H1 (cell line): ENCODE measurements at regions not wholly inside any gene's neighbourhood (a gene's known extent, or its start where the extent isn't known, plus 50 kb on each side); places are given as distances from the start of the nearest gene placed in this dataset.

Source experiments
- CTCF ChIA-PET: fragments of 300-600 bp; sonication (Branson Sonifier 250); formaldehyde crosslinking; loops from one replicate; lab custom pipeline; 2021; ENCODE audit not compliant: partially characterized antibody; lab: Charles Lee
- POLR2A ChIA-PET: fragments of 300-600 bp; sonication (Branson Sonifier 250); formaldehyde crosslinking; loops from one replicate; lab custom pipeline; 2021; ENCODE audit warnings: inconsistent platforms; ENCODE audit not compliant: partially characterized antibody; lab: Charles Lee
- DNase-seq, 2 experiments: peaks; one replicate each; pipeline versions ENCODE4 v3.0.0 to v3.0.0-alpha.2; 2010 to 2022; ENCODE audit warnings: low spot score in 2 of 2, low read depth in 1 of 2, mixed read lengths in 1 of 2
- FAIRE-seq: peaks from 2 replicates; lab custom pipeline; 2011; peaks lifted over from hg19 to GRCh38; lab: Jason Lieb, UNC
- H2AFZ ChIP-seq: 2 replicates; pipeline ENCODE4 v1.8.1; 2012; ENCODE audit warnings: low read length, inconsistent platforms
- H2AK5ac ChIP-seq: 2 replicates; pipeline ENCODE4 v1.6.1; 2013; ENCODE audit warnings: low read depth, low read length
- H2BK120ac ChIP-seq: replicated peaks from 2 replicates; pipeline ENCODE3; 2013; ENCODE audit warnings: low read depth, low read length, inconsistent platforms
- H2BK12ac ChIP-seq: 2 replicates; pipeline ENCODE4 v1.6.1; 2013; ENCODE audit warnings: low read depth, low read length
- H2BK15ac ChIP-seq: 2 replicates; pipeline ENCODE4 v1.6.1; 2013; ENCODE audit warnings: low read length
- H2BK20ac ChIP-seq: 2 replicates; pipeline ENCODE4 v1.6.1; 2013; ENCODE audit warnings: low read length
- H2BK5ac ChIP-seq: 2 replicates; pipeline ENCODE4 v1.6.1; 2013; ENCODE audit warnings: low read depth, low read length
- H3K14ac ChIP-seq: 2 replicates; pipeline ENCODE4 v1.6.1; 2013; ENCODE audit warnings: inconsistent platforms; ENCODE audit not compliant: insufficient read length
- H3K18ac ChIP-seq: 2 replicates; pipeline ENCODE4 v1.6.1; 2013; ENCODE audit warnings: low read length; ENCODE audit errors: extremely low read depth
- H3K23ac ChIP-seq: 2 replicates; pipeline ENCODE4 v1.6.1; 2013; ENCODE audit warnings: inconsistent platforms; ENCODE audit not compliant: insufficient read length
- H3K23me2 ChIP-seq: 2 replicates; pipeline ENCODE4 v1.6.1; 2013; ENCODE audit warnings: low read depth, low read length
- H3K27ac ChIP-seq: 2 replicates; pipeline ENCODE4 v1.6.1; 2011; ENCODE audit warnings: low read depth, low read length, inconsistent platforms
- H3K27me3 ChIP-seq, 4 experiments: replicated peaks in 1 of 4; 1 replicate in 1 of 4; 2 replicates in 3 of 4; pipeline versions ENCODE4 v1.6.1 to v1.8.1; 2011 to 2013; ENCODE audit warnings: low read length in 3 of 4, mild to moderate bottlenecking in 3 of 4, inconsistent platforms in 2 of 4, mixed read lengths in 2 of 4, moderate library complexity in 1 of 4; ENCODE audit not compliant: control insufficient read depth in 3 of 4, insufficient read depth in 3 of 4; ENCODE audit errors: extremely low read depth in 1 of 4
- H3K36me3 ChIP-seq, 4 experiments: 2 replicates each; pipeline versions ENCODE4 v1.6.1 to v1.8.1; 2011 to 2013; ENCODE audit warnings: mild to moderate bottlenecking in 4 of 4, low read length in 3 of 4, moderate library complexity in 2 of 4, control low read depth in 1 of 4, inconsistent platforms in 1 of 4; ENCODE audit not compliant: insufficient read depth in 4 of 4, control insufficient read depth in 2 of 4
- H3K4ac ChIP-seq: replicated peaks from 2 replicates; pipeline ENCODE3; 2013; ENCODE audit warnings: low read length, low read depth, mixed read lengths, inconsistent platforms; ENCODE audit not compliant: insufficient read length
- H3K4me1 ChIP-seq, 4 experiments: replicated peaks in 1 of 4; 1 replicate in 1 of 4; 2 replicates in 3 of 4; pipeline versions ENCODE4 v1.6.1 to v1.8.1; 2011 to 2013; ENCODE audit warnings: low read length in 3 of 4, inconsistent platforms in 2 of 4, mixed read lengths in 1 of 4; ENCODE audit not compliant: insufficient read depth in 4 of 4, control insufficient read depth in 3 of 4
- H3K4me2 ChIP-seq, 2 experiments: 2 replicates each; pipeline versions ENCODE4 v1.6.1 to v1.8.1; 2011 to 2013; ENCODE audit warnings: low read depth in 2 of 2, low read length in 2 of 2, control low read depth in 1 of 2, inconsistent platforms in 1 of 2, mild to moderate bottlenecking in 1 of 2; ENCODE audit not compliant: insufficient read depth in 1 of 2
- H3K4me3 ChIP-seq, 4 experiments: fragments of 200-600, 300-600 bp in 1 of 4; sonication (generic), shearing (Covaris generic), sonication (Bioruptor Twin) in 1 of 4; 2 replicates each; pipeline versions ENCODE4 v1.5.1 to v1.8.1; 2011 to 2016; ENCODE audit warnings: low read length in 4 of 4, low read depth in 3 of 4, control low read depth in 2 of 4, inconsistent platforms in 2 of 4, mild to moderate bottlenecking in 2 of 4, mixed read lengths in 1 of 4, moderate library complexity in 1 of 4; ENCODE audit not compliant: insufficient read depth in 2 of 4; ENCODE audit errors: extremely low read depth in 1 of 4
- H3K56ac ChIP-seq: replicated peaks from 2 replicates; pipeline ENCODE3; 2013; ENCODE audit warnings: low read depth, mild to moderate bottlenecking, mixed read lengths, low read length, inconsistent platforms; ENCODE audit not compliant: insufficient read length
- H3K79me1 ChIP-seq: 2 replicates; pipeline ENCODE4 v1.6.1; 2013; ENCODE audit warnings: low read depth, low read length, control low read depth
- H3K79me2 ChIP-seq, 2 experiments: 2 replicates each; pipeline versions ENCODE4 v1.6.1 to v1.8.1; 2012 to 2013; ENCODE audit warnings: low read length in 2 of 2, mild to moderate bottlenecking in 2 of 2, inconsistent platforms in 1 of 2; ENCODE audit not compliant: insufficient read depth in 2 of 2, control insufficient read depth in 1 of 2
- H3K9ac ChIP-seq, 4 experiments: replicated peaks in 1 of 4; 1 replicate in 1 of 4; 2 replicates in 3 of 4; pipeline versions ENCODE4 v1.6.1 to v1.8.1; 2011 to 2013; ENCODE audit warnings: low read depth in 3 of 4, low read length in 3 of 4, control low read depth in 2 of 4, mild to moderate bottlenecking in 2 of 4, moderate library complexity in 2 of 4, inconsistent platforms in 1 of 4; ENCODE audit errors: extremely low read depth in 1 of 4
- H3K9me3 ChIP-seq, 2 experiments: 2 replicates each; pipeline versions ENCODE4 v1.6.1 to v1.8.1; 2012 to 2013; ENCODE audit warnings: mild to moderate bottlenecking in 2 of 2, moderate library complexity in 2 of 2, control low read depth in 1 of 2, inconsistent platforms in 1 of 2, low read depth in 1 of 2, low read length in 1 of 2, mixed read lengths in 1 of 2; ENCODE audit not compliant: insufficient read depth in 2 of 2
- H4K20me1 ChIP-seq, 2 experiments: replicated peaks in 1 of 2; 2 replicates each; pipeline versions ENCODE3 to v1.8.1; 2011 to 2013; ENCODE audit warnings: inconsistent platforms in 2 of 2, low read length in 2 of 2, mild to moderate bottlenecking in 1 of 2; ENCODE audit not compliant: insufficient read depth in 2 of 2, control insufficient read depth in 1 of 2
- H4K5ac ChIP-seq: 2 replicates; pipeline ENCODE4 v1.6.1; 2013; ENCODE audit warnings: low read length, low read depth, mixed read lengths, inconsistent platforms; ENCODE audit not compliant: insufficient read length
- H4K8ac ChIP-seq: 2 replicates; pipeline ENCODE4 v1.8.0; 2013; ENCODE audit warnings: mild to moderate bottlenecking, moderate library complexity, low read length, inconsistent platforms; ENCODE audit not compliant: insufficient read depth; ENCODE audit errors: extremely low read depth
- H4K91ac ChIP-seq: replicated peaks from 2 replicates; pipeline ENCODE3; 2013; ENCODE audit warnings: low read length, mixed read lengths, inconsistent platforms; ENCODE audit not compliant: insufficient read length
- ASH2L ChIP-seq: fragments of 200-600, 300-600 bp; sonication (generic); IDR thresholded peaks from one replicate; pipeline ENCODE4 v1.7.1; 2017; ENCODE audit warnings: low read length
- CTBP2 ChIP-seq: IDR thresholded peaks from 2 replicates; pipeline ENCODE4 v1.7.0; 2011; ENCODE audit warnings: borderline replicate concordance, mild to moderate bottlenecking, moderate library complexity, mixed read lengths, low read length; ENCODE audit not compliant: insufficient read depth, insufficient read length
- CTCF ChIP-seq, 3 experiments: IDR thresholded peaks; 1 replicate in 2 of 3; 2 replicates in 1 of 3; pipeline versions ENCODE4 v1.5.1 to v1.6.1; 2011; ENCODE audit warnings: low read length in 3 of 3, mild to moderate bottlenecking in 3 of 3, inconsistent platforms in 2 of 3, low read depth in 1 of 3, moderate library complexity in 1 of 3; ENCODE audit not compliant: insufficient read depth in 1 of 3; ENCODE audit errors: control extremely low read depth in 1 of 3
- FOSL1 ChIP-seq: IDR thresholded peaks from 2 replicates; pipeline ENCODE4 v1.6.1; 2011; ENCODE audit warnings: mild to moderate bottlenecking, low read depth, low read length, moderate library complexity; ENCODE audit not compliant: insufficient read depth
- HDAC6 ChIP-seq: IDR thresholded peaks from one replicate; pipeline ENCODE4 v1.7.1; 2012; ENCODE audit warnings: low read depth, mild to moderate bottlenecking, inconsistent platforms, low read length, moderate library complexity
- JUND ChIP-seq: IDR thresholded peaks from 2 replicates; pipeline ENCODE4 v1.6.1; 2011; ENCODE audit warnings: mild to moderate bottlenecking, improper control_type of control experiment, low read length
- SP2 ChIP-seq: IDR thresholded peaks from 2 replicates; pipeline ENCODE4 v1.6.1; 2012; ENCODE audit warnings: mild to moderate bottlenecking, low read length, inconsistent platforms
- TEAD4 ChIP-seq: IDR thresholded peaks from 2 replicates; pipeline ENCODE4 v1.6.1; 2012; ENCODE audit warnings: low read depth, low read length, inconsistent platforms, mixed read lengths
- WGBS, 2 experiments: shearing (Covaris generic) in 1 of 2; methylation state at CpG; one replicate each; pipeline versions ENCODE4 v1.1.6 to v1.1.7; 2013 to 2015; ENCODE audit warnings: low lambda C conversion rate in 2 of 2, mixed read lengths in 2 of 2, inconsistent platforms in 1 of 2, low coverage in 1 of 2, missing lambda C conversion rate in 1 of 2; ENCODE audit not compliant: insufficient replicate concordance in 2 of 2, insufficient coverage in 1 of 2, insufficient read length in 1 of 2; ENCODE audit errors: extremely low coverage in 1 of 2, missing lambda C conversion rate in 1 of 2; 5-methylcytosine and 5-hydroxymethylcytosine counted together

GRCh38 chr4:119851649-119852048 lies 215.0 kb downstream of the MAD2L1 start:
- Histone ChIP-seq H4K5ac (no peak overlapping the region), H3K27ac (no peak overlapping the region), H2AFZ (no peak overlapping the region), H2BK120ac (no peak overlapping the region), H3K79me1 (no peaks in the 10 kb centered on the region), H3K9ac (no peak overlapping the region), H4K20me1 (no peaks in the 10 kb centered on the region), H3K4me3 (no peak overlapping the region), H3K23ac (no peak overlapping the region), H3K9me3 (peaks cover 0 to 6% of the 10 kb centered on the region in 2 experiments; a peak in 1 of 4 replicates), H3K56ac (no peak overlapping the region), H3K14ac (no peak overlapping the region), H2BK15ac (no peak overlapping the region), H4K91ac (no peak overlapping the region), H2AK5ac (no peak overlapping the region), H3K4ac (no peak overlapping the region), H3K4me2 (no peak overlapping the region), H2BK20ac (no peak overlapping the region), H2BK5ac (no peak overlapping the region), H3K4me1 (no peaks in the 10 kb centered on the region), H3K27me3 (no peaks in the 10 kb centered on the region), H3K36me3 (no peaks in the 10 kb centered on the region), H3K23me2 (no peaks in the 10 kb centered on the region), H3K18ac (no peak overlapping the region), H3K79me2 (no peaks in the 10 kb centered on the region), H2BK12ac (no peak overlapping the region), H4K8ac (no peak overlapping the region)
- DNase-seq (no peak), FAIRE-seq (no peak)
- TF ChIP-seq ASH2L (no peak), CTBP2 (no peak), CTCF (IDR thresholded peaks at IDR 0.05; ENCODE audit: control extremely low read depth in 1 of 3, insufficient read depth in 1 of 3, low read depth in 1 of 3, low read length in 3 of 3) (no peak), FOSL1 (no peak), JUND (no peak), SP2 (no peak), HDAC6 (no peak), TEAD4 (no peak)
- POLR2A ChIA-PET = no interaction called here
- CTCF ChIA-PET = no interaction called here
- WGBS, 2 experiments = 97% methylated on average over 2 of the region's 2 CpGs; no CpG with 5 or more reads in 1 of the 2 experiments
